H9 (cell line): ENCODE measurements at regions not wholly inside any gene's neighbourhood (a gene's known extent, or its start where the extent isn't known, plus 50 kb on each side); places are given as distances from the start of the nearest gene placed in this dataset.

Source experiments
- DNase-seq: peaks from one replicate; pipeline ENCODE4 v3.0.0-alpha.2; 2017
- H2AFZ ChIP-seq: one replicate; pipeline ENCODE4 v1.6.1; 2013; ENCODE audit warnings: mild to moderate bottlenecking, low read length, control low read depth, moderate library complexity
- H2AK5ac ChIP-seq: 2 replicates; pipeline ENCODE4 v1.6.1; 2013; ENCODE audit warnings: low read length, control low read depth, mixed read lengths; ENCODE audit not compliant: insufficient read length
- H2BK120ac ChIP-seq: one replicate; pipeline ENCODE4 v1.6.1; 2013; ENCODE audit warnings: low read depth, mild to moderate bottlenecking, low read length, control low read depth, inconsistent platforms; ENCODE audit not compliant: poor library complexity, severe bottlenecking
- H2BK12ac ChIP-seq: 2 replicates; pipeline ENCODE4 v1.6.1; 2013; ENCODE audit warnings: low read length, control low read depth, mixed read lengths, low read depth; ENCODE audit not compliant: insufficient read length
- H2BK15ac ChIP-seq: 2 replicates; pipeline ENCODE4 v1.6.1; 2013; ENCODE audit warnings: low read depth, low read length, control low read depth
- H2BK20ac ChIP-seq: one replicate; pipeline ENCODE4 v1.6.1; 2013; ENCODE audit warnings: low read depth, mild to moderate bottlenecking, low read length, control low read depth, inconsistent platforms; ENCODE audit not compliant: poor library complexity, severe bottlenecking
- H2BK5ac ChIP-seq: 2 replicates; pipeline ENCODE4 v1.6.1; 2013; ENCODE audit warnings: low read length, control low read depth, mixed read lengths; ENCODE audit not compliant: insufficient read length
- H3K14ac ChIP-seq: 2 replicates; pipeline ENCODE4 v1.6.1; 2013; ENCODE audit warnings: low read length, control low read depth; ENCODE audit not compliant: insufficient read depth
- H3K18ac ChIP-seq: 2 replicates; pipeline ENCODE4 v1.6.1; 2013; ENCODE audit warnings: low read depth, mild to moderate bottlenecking, mixed read lengths, low read length, control low read depth; ENCODE audit not compliant: insufficient read length
- H3K23ac ChIP-seq: 2 replicates; pipeline ENCODE4 v1.6.1; 2013; ENCODE audit warnings: low read length, control low read depth, mixed read lengths, low read depth; ENCODE audit not compliant: insufficient read length
- H3K23me2 ChIP-seq: 2 replicates; pipeline ENCODE4 v1.6.1; 2013; ENCODE audit warnings: low read depth, mild to moderate bottlenecking, mixed read lengths, low read length, control low read depth; ENCODE audit not compliant: insufficient read length, poor library complexity, severe bottlenecking
- H3K27ac ChIP-seq: 2 replicates; pipeline ENCODE4 v1.5.1; 2013; ENCODE audit warnings: low read length, control low read depth, mixed read lengths, low read depth; ENCODE audit not compliant: insufficient read length
- H3K27me3 ChIP-seq: 2 replicates; pipeline ENCODE4 v1.6.1; 2013; ENCODE audit warnings: low read length, control low read depth, inconsistent platforms; ENCODE audit not compliant: insufficient read depth
- H3K4ac ChIP-seq: 2 replicates; pipeline ENCODE4 v1.6.1; 2013; ENCODE audit warnings: low read depth, mild to moderate bottlenecking, control low read depth, inconsistent platforms, low read length, moderate library complexity
- H3K4me1 ChIP-seq: 2 replicates; pipeline ENCODE4 v1.6.1; 2013; ENCODE audit warnings: low read length, control low read depth, inconsistent platforms; ENCODE audit not compliant: insufficient read depth
- H3K4me2 ChIP-seq: 2 replicates; pipeline ENCODE4 v1.6.1; 2013; ENCODE audit warnings: low read length, control low read depth, mixed read lengths; ENCODE audit not compliant: insufficient read length, insufficient read depth
- H3K56ac ChIP-seq: 2 replicates; pipeline ENCODE4 v1.6.1; 2013; ENCODE audit warnings: low read depth, mild to moderate bottlenecking, mixed read lengths, low read length, control low read depth; ENCODE audit not compliant: insufficient read length
- H3K79me1 ChIP-seq: 2 replicates; pipeline ENCODE4 v1.6.1; 2013; ENCODE audit warnings: low read depth, mild to moderate bottlenecking, moderate library complexity, low read length, control low read depth, inconsistent platforms; ENCODE audit not compliant: insufficient read depth, poor library complexity, severe bottlenecking
- H3K79me2 ChIP-seq: 2 replicates; pipeline ENCODE4 v1.6.1; 2013; ENCODE audit warnings: low read length, control low read depth, inconsistent platforms; ENCODE audit not compliant: insufficient read depth
- H3K9ac ChIP-seq: 2 replicates; pipeline ENCODE4 v1.6.1; 2013; ENCODE audit warnings: low read length, control low read depth, mixed read lengths; ENCODE audit not compliant: insufficient read length; ENCODE audit errors: extremely low read depth
- H3K9me3 ChIP-seq: one replicate; pipeline ENCODE4 v1.6.1; 2013; ENCODE audit warnings: low read depth, low read length, inconsistent platforms; ENCODE audit not compliant: control insufficient read depth
- H3T11ph ChIP-seq: one replicate; pipeline ENCODE4 v1.6.1; 2013; ENCODE audit warnings: mild to moderate bottlenecking, low read length, control low read depth, inconsistent platforms
- H4K20me1 ChIP-seq: one replicate; pipeline ENCODE4 v1.6.1; 2013; ENCODE audit not compliant: control insufficient read depth, insufficient read length, insufficient read depth
- H4K5ac ChIP-seq: 2 replicates; pipeline ENCODE4 v1.6.1; 2013; ENCODE audit warnings: low read depth, mild to moderate bottlenecking, mixed read lengths, low read length, control low read depth; ENCODE audit not compliant: insufficient read length
- H4K8ac ChIP-seq: replicated peaks from 2 replicates; pipeline ENCODE4 v1.6.1; 2013; ENCODE audit warnings: low read length, control low read depth, mixed read lengths, low read depth; ENCODE audit not compliant: insufficient read length
- H4K91ac ChIP-seq: 2 replicates; pipeline ENCODE4 v1.6.1; 2013; ENCODE audit warnings: low read depth, mild to moderate bottlenecking, moderate library complexity, mixed read lengths, low read length, control low read depth; ENCODE audit not compliant: insufficient read length
- H3K27ac Mint-ChIP-seq, 3 experiments: 2 replicates in 2 of 3; 3 replicates in 1 of 3; pipeline ENCODE4 v1.8.0; 2020 to 2021; ENCODE audit warnings: mixed read lengths in 3 of 3, mild to moderate bottlenecking in 1 of 3, moderate library complexity in 1 of 3
- H3K27me3 Mint-ChIP-seq: 2 replicates; pipeline ENCODE4 v1.8.0; 2021; ENCODE audit warnings: low read depth, mild to moderate bottlenecking, moderate library complexity, mixed read lengths
- H3K36me3 Mint-ChIP-seq, 3 experiments: 2 replicates in 2 of 3; 3 replicates in 1 of 3; pipeline ENCODE4 v1.8.0; 2020 to 2021; ENCODE audit warnings: low read depth in 3 of 3, mixed read lengths in 3 of 3; ENCODE audit not compliant: insufficient read depth in 1 of 3
- H3K4me1 Mint-ChIP-seq, 2 experiments: 2 replicates each; pipeline ENCODE4 v1.8.0; 2020; ENCODE audit warnings: mixed read lengths in 2 of 2
- H3K4me3 Mint-ChIP-seq, 2 experiments: 2 replicates in 1 of 2; 3 replicates in 1 of 2; pipeline ENCODE4 v1.8.0; 2020 to 2021; ENCODE audit warnings: mild to moderate bottlenecking in 2 of 2, mixed read lengths in 2 of 2, moderate library complexity in 1 of 2
- H3K9me3 Mint-ChIP-seq, 2 experiments: 2 replicates in 1 of 2; 3 replicates in 1 of 2; pipeline ENCODE4 v1.8.0; 2020; ENCODE audit warnings: mild to moderate bottlenecking in 2 of 2, mixed read lengths in 2 of 2, moderate library complexity in 1 of 2
- CTCF ChIP-seq: fragments of 200-600 bp; sonication (generic); conservative IDR thresholded peaks from 3 replicates; pipeline ENCODE4 v1.8.0; 2021; ENCODE audit warnings: antibody characterized with exemption, mild to moderate bottlenecking
- WGBS: extraction: QIAGEN DNeasy Blood & Tissue Kit; methylation state at CpG from one replicate; pipeline ENCODE4 v1.1.7; 2013; ENCODE audit warnings: missing lambda C conversion rate, low lambda C conversion rate, mixed read lengths; ENCODE audit not compliant: insufficient read length; ENCODE audit errors: extremely low coverage; 5-methylcytosine and 5-hydroxymethylcytosine counted together

GRCh38 chr5:35369965-35370790 is 139.9 kb upstream of the PRLR start:
- Histone ChIP-seq H3K56ac (no peak overlapping the region), H2AFZ (no peak overlapping the region), H2BK20ac (no peak overlapping the region), H3K23ac (no peak overlapping the region), H3K27me3 (no peaks in the 10 kb centered on the region), H3T11ph (peak overlapping the region; percentile 53), H3K27ac (no peak overlapping the region), H4K5ac (no peak overlapping the region), H2BK120ac (peak overlapping the region; percentile 36), H4K91ac (no peak overlapping the region), H2AK5ac (no peak overlapping the region), H3K4ac (no peak overlapping the region; the same call in 1 of the 2 replicates), H4K8ac (no peak overlapping the region), H2BK15ac (no peak overlapping the region), H3K9me3 (no peaks in the 10 kb centered on the region), H3K4me2 (no peak overlapping the region), H3K4me1 (no peaks in the 10 kb centered on the region), H3K9ac (no peak overlapping the region), H3K14ac (no peak overlapping the region; the same call in 1 of the 2 replicates), H3K79me1 (no peaks in the 10 kb centered on the region), H3K79me2 (no peaks in the 10 kb centered on the region), H4K20me1 (no peaks in the 10 kb centered on the region), H2BK12ac (no peak overlapping the region), H2BK5ac (no peak overlapping the region), H3K23me2 (no peaks in the 10 kb centered on the region), H3K18ac (peak overlapping the region; percentile 75)
- TF ChIP-seq CTCF: no peak
- Mint-ChIP-seq H3K27ac (peak overlapping the region in 2 of 3 experiments; percentile 14 to 42; a peak in 3 of 7 replicates), H3K27me3 (no peaks in the 10 kb centered on the region), H3K9me3 (no peaks in the 10 kb centered on the region), H3K4me3 (no peak overlapping the region), H3K36me3 (no peaks in the 10 kb centered on the region), H3K4me1 (peaks cover 6 to 9% of the 10 kb centered on the region in 2 experiments)
- WGBS: no CpG with 5 or more reads among the region's 7 CpGs
- DNase-seq: peak; percentile 56
